ENCODE measurements at regions not wholly inside any gene's neighbourhood (a gene's known extent, or its start where the extent isn't known, plus 50 kb on each side); places are given as distances from the start of the nearest gene placed in this dataset.

- TF ChIP-seq CTCF (IDR thresholded peaks at IDR 0.05): no peak
- TF ChIP-seq, protein P1, sequence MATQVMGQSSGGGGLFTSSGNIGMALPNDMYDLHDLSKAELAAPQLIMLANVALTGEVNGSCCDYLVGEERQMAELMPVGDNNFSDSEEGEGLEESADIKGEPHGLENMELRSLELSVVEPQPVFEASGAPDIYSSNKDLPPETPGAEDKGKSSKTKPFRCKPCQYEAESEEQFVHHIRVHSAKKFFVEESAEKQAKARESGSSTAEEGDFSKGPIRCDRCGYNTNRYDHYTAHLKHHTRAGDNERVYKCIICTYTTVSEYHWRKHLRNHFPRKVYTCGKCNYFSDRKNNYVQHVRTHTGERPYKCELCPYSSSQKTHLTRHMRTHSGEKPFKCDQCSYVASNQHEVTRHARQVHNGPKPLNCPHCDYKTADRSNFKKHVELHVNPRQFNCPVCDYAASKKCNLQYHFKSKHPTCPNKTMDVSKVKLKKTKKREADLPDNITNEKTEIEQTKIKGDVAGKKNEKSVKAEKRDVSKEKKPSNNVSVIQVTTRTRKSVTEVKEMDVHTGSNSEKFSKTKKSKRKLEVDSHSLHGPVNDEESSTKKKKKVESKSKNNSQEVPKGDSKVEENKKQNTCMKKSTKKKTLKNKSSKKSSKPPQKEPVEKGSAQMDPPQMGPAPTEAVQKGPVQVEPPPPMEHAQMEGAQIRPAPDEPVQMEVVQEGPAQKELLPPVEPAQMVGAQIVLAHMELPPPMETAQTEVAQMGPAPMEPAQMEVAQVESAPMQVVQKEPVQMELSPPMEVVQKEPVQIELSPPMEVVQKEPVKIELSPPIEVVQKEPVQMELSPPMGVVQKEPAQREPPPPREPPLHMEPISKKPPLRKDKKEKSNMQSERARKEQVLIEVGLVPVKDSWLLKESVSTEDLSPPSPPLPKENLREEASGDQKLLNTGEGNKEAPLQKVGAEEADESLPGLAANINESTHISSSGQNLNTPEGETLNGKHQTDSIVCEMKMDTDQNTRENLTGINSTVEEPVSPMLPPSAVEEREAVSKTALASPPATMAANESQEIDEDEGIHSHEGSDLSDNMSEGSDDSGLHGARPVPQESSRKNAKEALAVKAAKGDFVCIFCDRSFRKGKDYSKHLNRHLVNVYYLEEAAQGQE (IDR thresholded peaks at IDR 0.05; ENCODE audit: insufficient read depth in 1 of 2, low read depth in 2 of 2, low read length in 1 of 2): no peak
Measured at GRCh38 chr10:71083716-71083975, 128.7 kb upstream of the UNC5B start.

Data from Panc1 (cell line).